ENCODE measurements at regions not wholly inside any gene's neighbourhood (a gene's known extent, or its start where the extent isn't known, plus 50 kb on each side); places are given as distances from the start of the nearest gene placed in this dataset.

GRCh38 chr22:34486381-34486780 is 566.1 kb upstream of the LARGE1 start:
- TF ChIP-seq CTCF (IDR thresholded peaks at IDR 0.05), result no peak
- TF ChIP-seq EZH2 (IDR thresholded peaks at IDR 0.05; ENCODE audit: borderline replicate concordance, insufficient read depth, low read depth, low read length, poor library complexity, severe bottlenecking), result no peak

Measured in B cell (primary cell).